Kidney capillary endothelial cell (primary cell): ENCODE measurements at regions not wholly inside any gene's neighbourhood (a gene's known extent, or its start where the extent isn't known, plus 50 kb on each side); places are given as distances from the start of the nearest gene placed in this dataset.
"Not testable (repeated sequence)": the region's sequence is repeated elsewhere in the genome, so short reads cannot be mapped to it uniquely, and the experiment has no call there.

Experiments used
- DNase-seq: peaks from one replicate; pipeline ENCODE4 v3.0.0-alpha.2; 2018; ENCODE audit warnings: low spot score

- DNase-seq: no peak
Measured at GRCh38 chr5:63555874-63556273, 406.4 kb downstream of the HTR1A start.

- no peak for DNase-seq
Measured at GRCh38 chr5:63554191-63554590, 408.1 kb downstream of the HTR1A start.

GRCh38 chr5:63553073-63553472 is 409.2 kb downstream of the HTR1A start:
- DNase-seq: no peak

GRCh38 chr5:63535840-63536602 is 426.2 kb downstream of the HTR1A start:
- no peak for DNase-seq

- no peak for DNase-seq
Measured at GRCh38 chr5:63524281-63524680, 438.0 kb downstream of the HTR1A start.

GRCh38 chr5:63516006-63516405 is 446.2 kb downstream of the HTR1A start:
- no peak for DNase-seq

GRCh38 chr5:63500242-63500641 is 462.0 kb downstream of the HTR1A start:
- no peak for DNase-seq

GRCh38 chr5:63495225-63495624 is 467.0 kb downstream of the HTR1A start:
- no peak for DNase-seq

- no peak for DNase-seq
Measured at GRCh38 chr5:63483338-63483737, 478.9 kb downstream of the HTR1A start.

- no peak for DNase-seq
Measured at GRCh38 chr5:63473335-63473967, 488.8 kb downstream of the HTR1A start.

GRCh38 chr5:63456279-63456678 is 506.0 kb downstream of the HTR1A start:
- DNase-seq: no peak

GRCh38 chr5:63451188-63451587 is 511.1 kb downstream of the HTR1A start:
- no peak for DNase-seq

- DNase-seq: no peak
Measured at GRCh38 chr5:63439537-63439936, 522.7 kb downstream of the HTR1A start.

- no peak for DNase-seq
Measured at GRCh38 chr5:63409737-63410136, 552.5 kb downstream of the HTR1A start.

- no peak for DNase-seq
Measured at GRCh38 chr5:63408984-63409383, 553.3 kb downstream of the HTR1A start.

- DNase-seq: peak; percentile 28
Measured at GRCh38 chr5:63401436-63402046, 560.7 kb downstream of the HTR1A start.

GRCh38 chr5:63400079-63400478 is 562.2 kb downstream of the HTR1A start:
- DNase-seq: no peak

- no peak for DNase-seq
Measured at GRCh38 chr5:63398346-63398745, 563.9 kb downstream of the HTR1A start.

GRCh38 chr5:63388188-63388587 is 574.1 kb downstream of the HTR1A start:
- not testable (repeated sequence) for DNase-seq

- no peak for DNase-seq
Measured at GRCh38 chr5:63375851-63376250, 586.4 kb downstream of the HTR1A start.

- DNase-seq: no peak
Measured at GRCh38 chr5:63374085-63374484, 588.2 kb downstream of the HTR1A start.

- DNase-seq: no peak
Measured at GRCh38 chr5:63351164-63351563, 611.1 kb downstream of the HTR1A start.

- no peak for DNase-seq
Measured at GRCh38 chr5:63346451-63346850, 615.8 kb downstream of the HTR1A start.
